Putamen (tissue), 1 donor: ENCODE measurements at regions not wholly inside any gene's neighbourhood (a gene's known extent, or its start where the extent isn't known, plus 50 kb on each side); places are given as distances from the start of the nearest gene placed in this dataset.
A peak's percentile ranks its signal among the peaks of the same experiment; 100 is the strongest.

Experiments used
- DNase-seq: peaks from one replicate; pipeline ENCODE4 v3.0.0-alpha.2; 2016; ENCODE audit warnings: low spot score

DNA sequence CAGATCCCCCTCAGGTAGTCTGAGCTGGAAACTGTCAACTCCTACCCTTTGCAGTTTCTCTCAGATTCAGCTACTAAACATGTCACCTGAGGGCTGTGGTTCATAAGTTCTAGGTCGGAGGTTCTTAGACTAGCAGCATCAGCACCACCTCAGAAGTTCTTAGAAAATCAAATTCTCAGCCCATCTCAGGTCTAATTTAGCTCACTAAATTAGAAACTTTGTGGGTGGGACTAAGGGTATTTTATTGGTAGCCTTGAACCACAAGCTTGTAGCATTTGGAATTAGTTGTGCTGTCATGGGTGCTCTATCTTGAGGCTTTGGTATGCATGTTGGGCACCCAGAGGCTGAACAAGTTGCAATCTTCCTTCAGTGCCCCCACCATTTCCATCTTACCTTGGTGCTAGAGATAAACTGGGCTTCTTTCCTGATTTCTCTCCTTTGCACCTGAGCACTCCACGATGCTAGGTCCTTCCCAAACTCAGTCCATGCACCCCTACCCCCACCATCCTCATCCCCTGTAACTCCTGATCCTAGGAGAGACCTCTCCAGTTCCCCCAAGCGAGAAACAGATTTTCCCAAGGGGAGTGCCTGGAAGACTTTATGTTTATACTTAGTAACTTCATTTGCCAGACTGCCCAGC is 54.2 kb downstream of the S1PR1 start:
- no peak for DNase-seq

DNA sequence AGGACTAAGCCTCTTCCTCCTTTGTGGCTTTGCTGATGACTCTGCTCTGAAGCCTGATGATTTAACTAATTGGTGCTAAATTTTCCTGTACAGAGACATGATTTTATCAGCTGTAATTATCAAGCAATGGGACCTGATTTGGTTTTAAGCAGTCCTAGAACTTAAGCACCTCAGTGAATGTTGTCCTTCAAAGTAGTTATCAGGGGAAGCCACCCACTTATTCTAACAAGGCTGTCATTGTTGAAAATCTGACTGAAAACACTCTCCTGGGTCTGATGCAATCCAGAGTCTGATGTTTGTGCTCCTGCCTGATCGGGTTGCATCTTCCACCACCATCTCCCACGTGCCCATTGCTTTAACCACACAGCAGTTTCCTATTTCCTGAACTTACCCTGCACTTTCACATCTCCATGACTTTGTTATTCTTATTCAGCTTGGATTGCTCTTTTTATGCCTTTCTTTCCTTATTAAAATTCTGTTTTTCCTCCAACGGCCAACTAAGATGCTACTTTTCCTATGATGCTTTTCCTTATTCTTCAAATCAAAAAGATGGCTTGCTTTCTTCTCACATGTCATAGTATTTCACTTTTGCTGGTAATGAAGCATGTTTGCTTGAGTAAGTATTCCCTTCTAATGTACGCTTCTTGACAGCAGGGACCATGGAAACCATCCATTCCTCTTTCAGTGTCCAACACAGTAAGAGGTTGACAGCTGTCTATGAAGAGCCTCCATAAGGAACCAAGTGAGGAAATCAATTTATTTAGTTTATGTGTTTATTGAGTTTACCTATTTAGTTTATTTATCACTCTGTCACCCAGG is 55.0 kb downstream of the S1PR1 start:
- no peak for DNase-seq

DNA sequence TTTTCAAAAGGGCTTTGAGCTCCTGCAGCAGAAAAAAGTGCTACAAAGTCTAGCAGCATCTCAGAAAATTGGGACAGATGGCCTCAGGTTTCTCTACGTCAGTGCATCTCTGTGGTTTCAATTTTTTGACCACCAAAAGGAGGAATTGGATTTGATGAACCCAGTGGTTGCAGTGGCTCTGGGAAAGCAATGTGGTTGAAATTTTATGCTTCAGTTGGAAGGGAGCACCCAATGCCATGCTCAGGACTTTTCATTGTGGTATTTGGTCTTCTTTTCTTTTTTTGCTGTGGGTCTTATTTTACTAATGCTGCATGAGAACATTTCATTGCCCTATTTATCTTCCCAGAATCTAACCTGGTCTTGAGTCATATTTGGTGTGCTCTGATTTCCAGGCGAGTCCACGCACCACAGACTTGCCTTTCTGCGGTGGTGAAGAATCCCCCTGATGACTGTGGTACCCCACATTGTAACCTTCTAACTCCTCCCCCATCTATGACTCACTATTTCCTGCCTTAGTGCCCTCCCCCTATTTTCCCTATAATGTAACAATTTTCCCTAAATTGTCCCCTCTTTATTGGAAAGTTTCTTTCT is 56.7 kb downstream of the S1PR1 start:
- no peak for DNase-seq

DNA sequence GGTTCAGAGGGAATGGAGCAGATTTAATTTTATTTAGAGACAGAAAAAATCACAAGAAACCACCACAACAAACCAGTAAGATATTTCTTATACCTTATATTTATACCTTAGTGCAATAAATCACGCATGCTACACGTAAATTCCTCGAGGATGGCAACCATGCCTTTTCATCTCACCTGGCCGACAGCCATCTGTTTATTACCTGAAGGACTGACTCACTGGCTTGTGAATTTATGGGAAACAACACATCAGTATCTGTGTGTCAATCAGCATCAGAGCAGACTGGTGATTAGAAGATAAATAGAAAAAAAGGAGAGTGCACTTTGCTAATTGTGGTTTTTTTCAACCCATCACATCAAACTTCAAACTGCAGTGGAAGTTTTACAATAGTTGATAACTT is 58.4 kb downstream of the S1PR1 start:
- no peak for DNase-seq

DNA sequence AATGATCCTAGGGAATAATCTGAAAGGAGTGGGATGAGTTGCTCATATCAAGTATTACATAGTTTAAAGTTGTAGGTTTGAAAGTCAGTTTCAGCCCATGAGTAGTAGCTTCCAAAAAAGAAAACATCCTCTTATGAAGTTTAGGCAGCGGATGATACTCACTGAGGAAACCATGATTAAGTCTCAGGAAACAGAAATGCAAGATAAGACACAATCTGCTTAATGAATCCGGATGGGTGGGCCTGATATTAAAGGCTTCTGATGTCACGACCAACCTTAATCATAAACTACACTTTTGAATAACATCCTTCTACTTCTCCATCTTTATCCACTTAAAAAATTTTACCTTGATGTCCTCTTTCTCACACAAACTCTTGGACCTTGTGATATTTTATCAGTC is 61.8 kb downstream of the S1PR1 start:
- DNase-seq = no peak

DNA sequence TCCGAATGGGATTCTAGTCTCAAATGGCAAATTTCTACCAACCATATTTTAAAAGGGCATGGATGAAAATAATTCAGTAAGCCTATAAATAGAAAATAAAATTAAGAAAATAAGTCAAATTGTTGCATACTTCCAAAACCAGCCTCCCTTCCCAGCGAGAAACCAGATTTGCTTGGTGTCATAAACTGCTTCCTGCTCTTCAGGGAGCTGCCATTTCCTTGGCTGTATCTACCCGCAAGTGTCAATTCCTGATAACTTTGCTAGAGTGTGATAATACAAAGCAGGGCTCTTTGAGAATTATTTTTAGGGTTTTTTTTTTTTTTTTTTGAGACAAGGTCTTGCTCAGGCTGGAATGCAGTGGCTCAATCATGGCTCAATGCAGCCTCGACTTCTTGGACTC is 62.3 kb downstream of the S1PR1 start:
- DNase-seq = no peak

DNA sequence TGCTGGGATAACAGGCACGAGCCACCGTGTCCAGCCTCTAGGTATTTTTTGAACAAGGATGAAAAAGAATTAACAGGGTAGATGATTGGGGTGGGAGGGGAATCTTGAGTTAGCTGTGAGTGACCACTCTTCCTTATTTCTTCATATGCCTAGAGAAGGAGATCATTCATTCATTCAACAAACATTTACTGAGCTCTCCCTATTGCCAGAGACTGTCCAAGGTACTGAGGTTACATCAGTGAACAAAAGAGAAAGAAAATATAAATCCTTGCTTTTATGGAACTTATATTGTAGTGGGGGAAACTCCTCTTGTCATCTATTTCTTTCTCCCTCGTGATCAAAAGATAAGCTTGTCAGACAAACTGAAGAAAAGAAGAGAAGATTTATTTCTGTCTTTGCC is 62.9 kb downstream of the S1PR1 start:
- no peak for DNase-seq

DNA sequence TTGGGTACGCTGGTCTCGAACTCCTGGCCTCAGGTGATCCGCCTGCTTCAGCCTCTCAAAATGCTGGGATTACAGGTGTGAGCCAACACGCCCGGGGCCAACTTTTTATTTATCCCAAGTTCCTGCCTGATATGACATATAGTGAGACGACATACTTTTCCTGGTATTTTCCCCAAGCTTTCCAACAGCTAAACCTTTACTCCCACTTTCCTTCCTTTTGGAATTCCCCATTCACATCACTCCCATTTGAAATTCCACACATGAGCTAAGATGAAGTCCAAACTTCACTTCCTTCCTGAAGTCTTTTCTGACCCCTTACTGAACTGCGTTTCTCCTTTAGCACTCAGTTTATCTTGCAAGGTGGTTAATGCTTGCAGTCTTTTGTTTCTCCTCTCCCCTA is 64.1 kb downstream of the S1PR1 start:
- DNase-seq = no peak

DNA sequence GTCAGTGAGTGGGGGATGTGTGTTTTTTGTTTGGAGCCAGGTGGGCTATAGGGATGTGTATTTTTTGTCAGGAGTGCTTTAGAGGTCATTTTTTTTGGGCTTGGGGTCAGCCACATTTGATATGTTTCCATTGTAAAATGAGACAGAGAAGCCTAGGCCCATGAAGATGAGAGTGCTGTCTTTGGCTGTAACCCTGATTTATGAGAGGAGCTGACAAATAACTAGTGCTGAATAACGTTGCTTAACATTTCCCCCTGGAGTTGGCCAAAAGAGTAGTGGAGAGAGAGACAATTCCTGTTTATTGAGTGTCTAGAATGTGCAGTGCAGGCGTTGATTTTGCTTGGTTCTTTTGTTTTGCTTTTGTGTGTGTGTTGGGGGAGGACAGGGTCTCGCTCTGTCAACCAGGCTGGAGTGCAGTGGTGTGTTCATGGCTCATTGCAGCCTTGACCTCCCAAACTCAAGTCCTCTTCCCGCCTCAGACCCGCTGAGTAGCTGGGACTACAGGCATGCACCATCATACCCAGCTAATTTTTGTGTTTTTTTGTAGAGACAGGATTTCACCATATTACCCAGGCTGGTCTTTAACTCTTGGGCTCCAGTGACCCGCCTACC is 64.7 kb downstream of the S1PR1 start:
- no peak for DNase-seq

DNA sequence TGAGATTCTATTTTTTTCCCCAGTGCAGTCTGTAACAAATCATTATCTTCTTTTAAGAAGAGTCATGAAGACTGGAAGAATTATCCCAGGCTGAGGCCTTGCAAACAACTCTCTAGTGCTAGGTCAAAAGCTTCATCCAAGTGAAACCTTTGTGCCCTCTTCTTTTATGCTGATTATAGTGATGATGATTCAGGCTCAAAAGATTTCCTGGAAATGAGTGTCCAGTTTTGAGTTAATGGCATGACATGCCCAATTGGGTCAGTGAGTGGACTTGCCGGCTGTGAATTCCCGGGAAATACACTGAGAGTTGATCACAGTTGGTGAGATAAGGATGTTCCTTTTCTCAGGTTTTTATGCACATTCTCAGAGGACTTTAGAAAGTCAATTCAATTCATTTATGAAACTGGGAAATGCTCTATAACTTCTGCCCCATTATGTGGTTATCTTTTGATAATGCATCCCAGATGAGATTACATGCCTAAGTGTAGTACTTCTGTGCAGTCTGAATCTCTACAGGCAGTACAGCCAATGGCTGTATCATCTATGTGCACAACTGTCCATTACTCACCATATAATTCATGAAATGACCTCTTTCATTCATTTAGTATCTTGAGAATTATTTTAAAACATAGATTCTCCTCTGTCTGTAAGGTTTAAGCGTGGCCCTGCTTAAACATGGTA is 66.2 kb downstream of the S1PR1 start:
- DNase-seq = no peak

DNA sequence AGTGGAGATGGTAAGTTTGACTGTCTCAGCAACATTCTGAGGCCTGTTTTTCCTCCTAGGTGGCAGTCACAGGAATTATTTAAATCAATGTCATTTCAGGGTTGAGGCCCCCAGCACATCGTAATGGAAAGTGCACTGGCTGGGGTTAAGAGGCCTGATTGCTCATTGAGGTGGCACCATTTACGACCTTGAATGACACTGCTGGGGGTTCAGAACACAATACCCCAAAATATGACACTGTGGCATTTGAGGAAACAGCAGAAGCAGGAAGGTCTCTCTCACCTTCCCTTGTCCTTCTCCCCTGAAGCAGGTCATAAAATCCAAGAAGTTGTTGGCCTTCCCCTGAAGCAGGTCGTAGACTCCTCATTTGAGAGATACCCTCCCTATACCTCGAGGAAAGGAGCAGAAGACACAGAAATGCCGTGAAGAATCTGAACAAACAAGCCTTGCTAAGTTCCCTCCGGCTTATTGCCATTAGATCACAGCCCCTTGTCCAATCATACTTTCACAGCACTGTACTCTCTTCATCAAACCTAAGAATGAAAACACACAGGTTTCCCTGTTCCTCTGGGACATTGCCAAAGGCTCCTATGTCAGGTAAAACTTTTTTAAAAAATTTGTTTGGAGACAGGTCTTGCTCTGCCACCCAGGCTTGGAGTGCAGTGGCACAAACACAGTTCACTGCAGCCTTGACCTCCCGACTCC is 71.3 kb downstream of the S1PR1 start:
- no peak for DNase-seq

DNA sequence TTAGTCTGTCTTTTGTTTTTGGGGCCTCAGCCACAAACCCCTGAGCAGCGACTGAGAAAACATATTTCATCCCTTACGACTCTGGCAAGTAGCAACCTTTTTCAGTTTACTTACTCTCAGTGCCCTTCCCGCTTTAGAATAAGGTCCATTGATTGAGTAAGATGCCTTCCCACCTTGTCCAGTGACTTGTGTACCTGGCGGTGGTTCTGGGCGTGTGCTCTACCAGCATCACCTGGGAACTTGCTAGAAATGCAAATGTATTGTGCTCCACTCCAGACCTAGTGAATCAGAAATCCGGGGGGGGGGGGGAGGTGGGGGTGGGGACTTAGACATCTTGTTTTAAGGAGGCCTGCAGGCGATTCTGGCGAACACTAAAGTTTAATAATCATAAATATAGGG is 72.1 kb downstream of the S1PR1 start:
- no peak for DNase-seq

DNA sequence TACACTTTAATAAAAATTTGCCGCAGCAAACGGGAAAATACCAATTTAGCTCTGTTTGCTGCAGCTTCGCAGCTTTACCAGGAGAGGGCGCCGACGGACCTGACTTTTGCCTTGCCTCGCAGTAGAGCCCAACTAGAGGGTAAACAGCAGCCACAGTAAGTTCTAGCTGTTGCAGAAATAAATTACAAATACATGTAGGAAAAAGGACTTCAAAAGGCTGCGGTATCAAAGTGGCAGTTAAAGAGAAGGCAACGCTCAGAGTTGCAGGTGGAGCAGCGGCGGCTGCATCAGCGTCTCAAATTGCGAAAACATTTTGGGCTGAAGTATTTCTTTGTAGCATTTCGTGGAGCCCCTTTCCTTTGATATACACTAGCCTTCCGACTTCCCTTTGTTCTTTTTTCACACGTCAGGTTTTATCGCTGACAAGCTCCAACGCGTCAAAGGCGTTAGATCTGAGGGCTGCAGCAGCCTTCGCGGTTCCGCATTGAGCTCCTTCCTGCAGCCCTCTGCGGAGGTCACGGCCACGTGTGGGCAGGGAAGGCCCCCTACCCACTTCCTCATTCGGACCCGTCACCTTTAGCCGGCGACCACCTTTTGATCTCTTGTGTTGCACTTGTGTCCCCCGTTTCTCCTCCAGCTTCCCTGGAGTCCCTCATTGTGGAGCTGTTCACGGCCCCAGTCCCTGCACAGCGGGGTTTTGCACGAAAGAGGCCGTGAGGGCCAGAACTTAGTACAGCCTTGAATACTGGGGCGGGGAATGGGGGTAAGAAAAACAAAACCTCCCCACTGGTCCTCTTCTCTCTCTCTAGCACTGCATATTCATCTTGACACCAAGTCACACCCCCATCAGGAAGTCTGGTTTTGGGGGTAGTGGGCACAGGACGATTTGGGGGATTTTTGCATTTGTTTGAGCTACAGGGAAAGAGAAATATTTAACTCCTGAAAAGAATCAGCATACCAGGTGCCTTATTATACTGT is 72.8 kb downstream of the S1PR1 start:
- peak; percentile 50 for DNase-seq

DNA sequence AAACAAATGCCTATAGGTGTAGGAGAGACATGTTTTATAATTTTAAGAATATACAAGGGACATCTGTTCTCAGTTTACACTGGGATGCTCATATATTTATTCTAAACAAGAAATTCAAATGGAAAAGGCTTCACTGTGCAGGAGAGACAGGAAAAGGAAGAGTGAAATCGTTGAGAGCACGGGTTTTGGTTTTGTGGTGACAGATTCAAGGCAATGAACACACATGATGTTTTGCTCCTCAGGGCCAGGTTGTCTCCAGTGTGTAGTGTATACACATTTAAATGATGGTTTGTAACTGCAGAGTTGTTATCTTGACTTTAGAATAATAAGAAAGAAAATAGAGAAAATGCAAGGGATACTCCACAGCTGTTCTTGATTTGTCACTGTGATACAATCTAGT is 73.7 kb downstream of the S1PR1 start:
- no peak for DNase-seq

DNA sequence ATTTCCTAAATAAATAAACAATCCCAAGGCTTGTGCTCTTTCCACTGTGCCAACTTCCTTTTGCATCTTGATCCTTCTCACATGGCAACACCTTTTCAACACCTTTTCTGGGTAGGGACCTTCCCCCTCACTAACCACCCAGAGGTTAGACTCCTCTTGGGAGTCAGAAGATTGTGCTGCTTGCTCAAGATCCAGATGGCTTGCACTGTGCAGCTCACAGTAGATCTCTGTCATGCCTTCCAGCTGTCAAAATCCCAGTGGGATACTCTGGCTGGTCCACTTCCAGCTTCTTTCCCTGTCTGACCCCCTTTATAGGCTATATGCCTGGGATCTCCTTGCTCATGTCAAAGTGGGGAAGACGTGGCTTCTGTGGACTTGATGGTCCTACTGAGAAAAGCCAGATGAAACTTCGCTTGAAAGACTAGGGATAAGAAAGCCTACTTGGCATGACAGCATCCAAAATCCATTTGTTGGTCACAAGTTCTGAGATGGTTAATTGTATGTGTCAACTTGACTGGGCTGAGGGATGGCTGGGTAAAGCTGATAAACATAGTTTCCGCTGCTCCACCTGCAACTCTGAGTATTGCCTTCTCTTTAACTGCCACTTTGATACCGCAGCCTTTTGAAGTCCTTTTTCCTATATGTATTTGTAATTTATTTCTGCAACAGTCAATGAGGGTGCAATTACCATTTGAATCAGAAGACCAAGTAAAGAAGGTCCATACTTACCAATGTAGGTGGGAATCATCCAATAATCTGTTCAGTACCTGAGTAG is 74.5 kb downstream of the S1PR1 start:
- no peak for DNase-seq

DNA sequence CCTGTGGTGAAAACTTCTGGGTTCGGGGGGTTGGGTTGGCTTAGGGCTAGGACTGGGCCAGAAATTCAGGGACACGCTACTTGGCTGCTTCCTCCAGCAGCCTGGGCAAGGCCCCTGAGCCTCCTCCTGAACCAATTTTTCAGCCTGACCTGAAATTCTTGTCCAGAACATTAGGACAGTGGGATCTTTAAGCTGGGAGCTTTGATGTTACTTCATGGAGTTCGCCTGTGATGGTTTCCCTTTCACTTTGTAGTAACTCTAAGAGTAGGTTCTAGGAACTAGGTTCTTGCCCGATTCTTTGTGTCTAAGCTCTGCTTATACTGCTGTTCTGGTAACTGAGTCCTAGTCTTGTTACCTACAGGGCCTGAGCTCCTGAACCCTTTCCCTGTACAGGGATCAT is 75.3 kb downstream of the S1PR1 start:
- DNase-seq = no peak

DNA sequence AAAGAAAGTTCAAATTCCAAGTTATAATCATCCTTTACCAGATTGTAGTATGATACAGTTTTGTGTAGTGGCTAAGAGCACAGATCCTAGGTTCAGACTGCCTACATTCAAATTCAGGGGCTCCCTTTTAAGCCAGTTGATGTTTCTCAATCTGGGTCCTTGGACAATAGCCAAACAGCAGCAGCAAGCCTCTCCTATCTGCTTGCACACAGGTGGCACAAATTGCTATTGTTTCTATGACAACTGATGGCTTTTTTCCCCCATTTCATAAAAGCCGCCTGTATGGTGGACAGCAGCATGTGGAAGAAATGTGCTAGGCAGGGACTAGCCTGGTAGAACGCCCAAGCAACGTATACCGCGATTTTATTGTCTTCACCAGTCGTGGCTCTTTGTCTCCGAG is 76.5 kb downstream of the S1PR1 start:
- DNase-seq = no peak

DNA sequence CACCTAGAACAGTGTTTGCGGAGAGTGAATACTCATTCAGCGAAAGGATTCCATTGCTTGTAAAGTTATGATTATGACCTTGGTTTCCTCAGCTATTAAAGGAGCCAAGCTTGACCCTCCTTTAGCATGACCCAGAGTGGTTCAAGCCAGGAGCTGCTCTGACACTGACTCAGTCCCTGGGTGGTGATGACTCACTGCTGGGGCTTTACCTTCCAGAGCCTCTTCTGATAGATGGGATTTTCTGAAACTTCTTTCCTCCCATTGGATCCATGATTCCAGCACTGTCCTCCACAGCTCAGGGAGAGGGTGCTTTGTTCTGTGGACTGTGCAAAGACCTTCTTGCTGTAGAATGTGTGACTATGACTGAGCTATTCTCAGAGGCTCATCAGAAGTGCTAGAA is 77.4 kb downstream of the S1PR1 start:
- DNase-seq = no peak

DNA sequence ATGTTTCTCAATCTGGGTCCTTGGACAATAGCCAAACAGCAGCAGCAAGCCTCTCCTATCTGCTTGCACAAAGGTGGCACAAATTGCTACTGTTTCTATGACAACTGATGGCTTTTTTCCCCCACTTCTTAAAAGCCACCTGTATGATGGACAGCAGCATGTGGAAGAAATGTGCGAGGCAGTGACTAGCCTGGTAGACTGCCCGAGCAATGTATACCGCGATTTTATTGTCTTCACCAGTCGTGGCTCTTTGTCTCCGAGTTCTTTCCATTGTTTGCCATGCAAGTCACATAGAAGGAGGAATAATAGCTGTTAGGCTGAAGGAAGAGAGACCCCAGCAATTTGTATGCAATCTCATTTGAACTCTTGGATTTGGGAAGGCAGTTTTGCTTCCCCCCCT is 79.4 kb downstream of the S1PR1 start:
- DNase-seq = no peak

DNA sequence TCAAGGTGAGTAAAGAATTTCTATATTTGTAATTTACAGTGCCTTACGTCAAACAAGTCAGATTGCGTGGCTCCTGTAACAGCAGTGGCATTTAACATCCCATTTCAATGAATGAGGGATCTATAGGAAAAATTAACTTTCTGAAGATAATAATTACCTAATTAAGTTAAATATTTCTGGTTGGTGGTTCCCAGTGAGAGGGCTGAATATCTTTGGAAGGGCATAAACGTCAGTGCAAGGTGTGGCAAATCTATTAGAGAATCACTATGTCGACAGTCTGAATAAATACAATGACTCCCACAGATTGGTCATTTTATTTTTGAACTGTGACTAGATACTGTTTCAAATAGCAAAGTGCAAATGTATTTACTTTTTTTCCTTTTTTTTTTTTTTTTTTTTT is 80.0 kb downstream of the S1PR1 start:
- no peak for DNase-seq
